ENCODE measurements at regions not wholly inside any gene's neighbourhood (a gene's known extent, or its start where the extent isn't known, plus 50 kb on each side); places are given as distances from the start of the nearest gene placed in this dataset.
A peak's percentile ranks its signal among the peaks of the same experiment; 100 is the strongest.
"Not testable (repeated sequence)": the region's sequence is repeated elsewhere in the genome, so short reads cannot be mapped to it uniquely, and the experiment has no call there.

DNA sequence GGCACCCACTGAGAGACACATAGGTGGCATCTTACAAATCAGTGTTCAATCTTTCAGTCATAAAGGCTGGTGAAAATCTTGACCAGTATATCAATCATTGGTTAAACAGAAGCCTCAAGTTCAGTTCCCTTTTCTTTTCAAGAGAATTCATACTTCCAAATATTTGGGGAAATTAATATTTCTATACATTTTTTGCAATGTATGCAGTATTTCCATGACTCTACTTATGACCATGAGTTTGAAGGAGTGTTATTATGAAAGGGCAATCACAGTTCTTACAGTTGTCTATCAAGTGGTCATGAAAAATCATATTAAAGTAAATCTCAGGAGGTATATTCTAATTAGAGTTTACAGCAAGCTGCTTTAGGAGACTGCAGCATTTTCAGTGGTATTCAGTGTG is 724.0 kb downstream of the ANKRD7 start:
- no peaks in the 10 kb centered on the region for H3K36me3 ChIP-seq (ENCODE audit: low read depth)
- BruUV-seq (replicated peaks): no TSS peak
- CTCF ChIA-PET: no interaction called here

GRCh38 chr7:118949031-118949430 is 724.5 kb downstream of the ANKRD7 start:
- Histone ChIP-seq H3K9me2 (ENCODE audit: insufficient read depth) (no peaks in the 10 kb centered on the region), H3K4me1 (replicated peaks; ENCODE audit: insufficient read depth) (no peaks in the 10 kb centered on the region), H4K20me1 (ENCODE audit: insufficient read depth) (no peaks in the 10 kb centered on the region), H3K27ac (no peak overlapping the region), H3F3A (ENCODE audit: insufficient read depth, low read depth) (no peaks in the 10 kb centered on the region), H3K27me3 (ENCODE audit: insufficient read depth, low read depth) (no peaks in the 10 kb centered on the region), H3K9me3 (ENCODE audit: insufficient read depth, low read depth) (no peaks in the 10 kb centered on the region), H3K4me3 (no peak overlapping the region), H3K79me2 (ENCODE audit: low read depth) (no peaks in the 10 kb centered on the region), H2AFZ (no peak overlapping the region), H3K4me2 (no peak overlapping the region), H3K36me3 (ENCODE audit: low read depth) (no peaks in the 10 kb centered on the region)
- no peak for TF ChIP-seq EZH2 (IDR thresholded peaks at IDR 0.05; ENCODE audit: low read depth)
- TF ChIP-seq CTCF (conservative IDR thresholded peaks at IDR 0.05): no peak
- CTCF ChIA-PET: no interaction called here
- intact Hi-C loops (cut with micrococcal nuclease; ENCODE audit: unreplicated experiment): no loop called here
- DNase-seq: peak in 1 of 2 experiments; percentile 4
- no TSS peak for BruUV-seq (replicated peaks)
- POLR2A ChIA-PET (ENCODE audit: unreplicated experiment): no interaction called here

More for the DNA sequence above, 724.0 kb downstream of the ANKRD7 start:
- no peaks in the 10 kb centered on the region for H3K79me2 ChIP-seq (ENCODE audit: low read depth)
- no peaks in the 10 kb centered on the region for H3K9me3 ChIP-seq (ENCODE audit: insufficient read depth, low read depth)
- no peak overlapping the region for H2AFZ ChIP-seq
- H3K9me2 ChIP-seq (ENCODE audit: insufficient read depth): no peaks in the 10 kb centered on the region
- no peaks in the 10 kb centered on the region for H3K4me1 ChIP-seq (replicated peaks; ENCODE audit: insufficient read depth)
- no peak for DNase-seq
- H4K20me1 ChIP-seq (ENCODE audit: insufficient read depth): no peaks in the 10 kb centered on the region
- H3K4me2 ChIP-seq: no peak overlapping the region
- TF ChIP-seq EZH2 (IDR thresholded peaks at IDR 0.05; ENCODE audit: low read depth) (no peak), CTCF (conservative IDR thresholded peaks at IDR 0.05) (no peak)
- no peak overlapping the region for H3K4me3 ChIP-seq
- H3K27me3 ChIP-seq (ENCODE audit: insufficient read depth, low read depth): no peaks in the 10 kb centered on the region
- POLR2A ChIA-PET (ENCODE audit: unreplicated experiment): no interaction called here
- intact Hi-C loops (cut with micrococcal nuclease; ENCODE audit: unreplicated experiment): no loop called here
- no peak overlapping the region for H3K27ac ChIP-seq
- no peaks in the 10 kb centered on the region for H3F3A ChIP-seq (ENCODE audit: insufficient read depth, low read depth)

DNA sequence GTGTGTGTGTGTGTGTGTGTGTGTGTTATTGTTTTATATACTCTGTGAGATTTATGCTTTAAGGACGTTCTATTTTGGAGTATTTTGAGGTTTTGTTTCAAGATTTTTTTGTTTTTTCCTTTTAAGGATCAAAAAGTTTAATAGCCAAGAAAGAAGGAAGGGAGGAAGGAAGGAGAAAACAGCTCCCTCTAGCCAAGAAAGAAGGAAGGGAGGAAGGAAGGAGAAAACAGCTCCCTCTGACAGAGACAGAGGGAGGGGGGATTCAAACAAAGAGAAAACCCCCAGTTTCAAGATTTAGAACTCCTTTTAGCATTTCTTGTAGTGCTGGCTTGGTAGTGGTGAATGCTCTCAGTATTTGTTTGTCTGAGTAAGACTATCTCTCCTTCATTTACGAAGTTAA is 731.8 kb downstream of the ANKRD7 start:
- not testable (repeated sequence) for H3K4me2 ChIP-seq; BruUV-seq (replicated peaks)

DNA sequence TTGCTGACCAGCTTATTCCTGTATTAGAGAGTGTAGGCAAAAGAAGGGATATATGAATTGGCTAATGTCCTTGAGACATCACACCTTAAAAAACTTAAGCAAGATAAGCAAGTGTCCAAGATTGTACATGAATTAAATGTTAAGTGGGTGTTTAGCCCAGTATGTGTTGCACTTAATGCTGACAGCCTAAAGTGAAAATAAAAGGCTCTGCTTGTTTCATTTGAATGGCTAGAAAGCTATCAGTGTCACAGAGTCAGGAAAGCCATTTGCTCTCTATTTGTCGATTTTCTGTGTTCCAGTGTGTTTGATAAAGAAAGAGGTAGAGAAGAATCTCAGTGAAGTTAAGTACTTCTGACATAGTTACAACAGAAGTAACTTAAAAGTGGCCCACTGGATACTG is 744.9 kb downstream of the ANKRD7 start:
- POLR2A ChIA-PET (ENCODE audit: unreplicated experiment): no interaction called here
- no peaks in the 10 kb centered on the region for H3K36me3 ChIP-seq (ENCODE audit: low read depth)
- no peaks in the 10 kb centered on the region for H3F3A ChIP-seq (ENCODE audit: insufficient read depth, low read depth)
- CTCF ChIA-PET: no interaction called here
- DNase-seq: no peak
- H3K4me3 ChIP-seq: no peak overlapping the region
- no peak overlapping the region for H3K27ac ChIP-seq
- H3K4me1 ChIP-seq (replicated peaks; ENCODE audit: insufficient read depth): no peaks in the 10 kb centered on the region
- no peak overlapping the region for H3K4me2 ChIP-seq
- no peaks in the 10 kb centered on the region for H3K79me2 ChIP-seq (ENCODE audit: low read depth)
- no peak for TF ChIP-seq EZH2 (IDR thresholded peaks at IDR 0.05; ENCODE audit: low read depth)
- no peak for TF ChIP-seq CTCF (conservative IDR thresholded peaks at IDR 0.05)
- no TSS peak for BruUV-seq (replicated peaks)
- no peaks in the 10 kb centered on the region for H4K20me1 ChIP-seq (ENCODE audit: insufficient read depth)
- no peaks in the 10 kb centered on the region for H3K9me3 ChIP-seq (ENCODE audit: insufficient read depth, low read depth)
- no peaks in the 10 kb centered on the region for H3K9me2 ChIP-seq (ENCODE audit: insufficient read depth)
- no peak overlapping the region for H2AFZ ChIP-seq
- intact Hi-C loops (cut with micrococcal nuclease; ENCODE audit: unreplicated experiment): no loop called here
- no peaks in the 10 kb centered on the region for H3K27me3 ChIP-seq (ENCODE audit: insufficient read depth, low read depth)

More for the DNA sequence above, 731.8 kb downstream of the ANKRD7 start:
- H3K9me3 ChIP-seq (ENCODE audit: insufficient read depth, low read depth); H3K4me1 ChIP-seq (replicated peaks; ENCODE audit: insufficient read depth); H3F3A ChIP-seq (ENCODE audit: insufficient read depth, low read depth); DNase-seq; H3K36me3 ChIP-seq (ENCODE audit: low read depth); H3K4me3 ChIP-seq; H2AFZ ChIP-seq; H3K27ac ChIP-seq; intact Hi-C loops (cut with micrococcal nuclease; ENCODE audit: unreplicated experiment); H4K20me1 ChIP-seq (ENCODE audit: insufficient read depth); H3K9me2 ChIP-seq (ENCODE audit: insufficient read depth); H3K27me3 ChIP-seq (ENCODE audit: insufficient read depth, low read depth); CTCF ChIA-PET; H3K79me2 ChIP-seq (ENCODE audit: low read depth): not testable (repeated sequence)
- POLR2A ChIA-PET (ENCODE audit: unreplicated experiment): interaction anchor here (0.6 kb wide), 1 partner anchor 9 kb away, joined by 17 read pairs; no protein-coding TSS in a partner anchor
